B cell (primary cell): ENCODE measurements at regions not wholly inside any gene's neighbourhood (a gene's known extent, or its start where the extent isn't known, plus 50 kb on each side); places are given as distances from the start of the nearest gene placed in this dataset.

Source experiments
- CTCF ChIP-seq: fragments of 200-600 bp; IDR thresholded peaks from one replicate; pipeline ENCODE4 v1.8.0; 2022; ENCODE audit warnings: antibody characterized with exemption, mild to moderate bottlenecking
- EZH2 ChIP-seq: IDR thresholded peaks from 2 replicates; pipeline ENCODE4 v1.6.1; 2012; ENCODE audit warnings: borderline replicate concordance, low read depth, mild to moderate bottlenecking, moderate library complexity, low read length; ENCODE audit not compliant: insufficient read depth, poor library complexity, severe bottlenecking

DNA sequence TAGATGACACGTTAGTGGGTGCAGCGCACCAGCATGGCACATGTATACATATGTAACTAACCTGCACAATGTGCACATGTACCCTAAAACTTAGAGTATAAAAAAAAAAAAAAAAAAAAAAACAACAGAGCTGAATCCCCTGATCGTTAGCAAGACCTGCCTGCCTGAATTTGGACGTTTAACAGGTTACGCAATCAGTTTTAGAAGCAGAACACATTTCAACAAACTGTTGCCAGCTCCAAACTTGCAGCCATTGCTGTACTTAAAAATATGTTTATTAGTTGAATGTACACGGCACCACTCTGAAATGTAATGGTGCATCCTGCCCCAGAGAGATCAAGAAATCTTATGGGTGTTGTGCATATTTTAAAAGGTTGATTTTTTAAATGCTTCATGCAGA lies 680.0 kb downstream of the TLE4 start:
- no peak for TF ChIP-seq EZH2
- no peak for TF ChIP-seq CTCF
